AG09319 (cell line): ENCODE measurements at regions not wholly inside any gene's neighbourhood (a gene's known extent, or its start where the extent isn't known, plus 50 kb on each side); places are given as distances from the start of the nearest gene placed in this dataset.

Experiments
- DNase-seq: peaks from one replicate; pipeline ENCODE4 v3.0.0-alpha.2; 2010; ENCODE audit warnings: low read depth; ENCODE audit errors: extremely low read depth
- CTCF ChIP-seq: IDR thresholded peaks from 2 replicates; pipeline ENCODE4 v1.5.1; 2011; ENCODE audit warnings: low read depth, mild to moderate bottlenecking, inconsistent platforms, low read length, moderate library complexity

GRCh38 chr1:90579212-90579802, 137.8 kb downstream of the BARHL2 start:
- DNase-seq = peak; percentile 1
- TF ChIP-seq CTCF = peak; percentile 45

GRCh38 chr1:90574692-90575370, 142.3 kb downstream of the BARHL2 start:
- TF ChIP-seq CTCF = no peak
- no peak for DNase-seq

- DNase-seq = no peak
- TF ChIP-seq CTCF = no peak
Observed at GRCh38 chr1:90573736-90574135, 143.4 kb downstream of the BARHL2 start.

GRCh38 chr1:90572446-90572845, 144.7 kb downstream of the BARHL2 start:
- no peak for TF ChIP-seq CTCF
- no peak for DNase-seq

GRCh38 chr1:90568436-90568835, 148.7 kb downstream of the BARHL2 start:
- no peak for TF ChIP-seq CTCF
- no peak for DNase-seq

- no peak for DNase-seq
- no peak for TF ChIP-seq CTCF
Observed at GRCh38 chr1:90564164-90564563, 152.9 kb downstream of the BARHL2 start.

- DNase-seq = no peak
- no peak for TF ChIP-seq CTCF
Observed at GRCh38 chr1:90562892-90563291, 154.2 kb downstream of the BARHL2 start.
